Urothelium cell line (cell line): ENCODE measurements at regions not wholly inside any gene's neighbourhood (a gene's known extent, or its start where the extent isn't known, plus 50 kb on each side); places are given as distances from the start of the nearest gene placed in this dataset.
A peak's percentile ranks its signal among the peaks of the same experiment; 100 is the strongest.
"Not testable (repeated sequence)": the region's sequence is repeated elsewhere in the genome, so short reads cannot be mapped to it uniquely, and the experiment has no call there.

Experiments
- DNase-seq: peaks from one replicate; pipeline ENCODE4 v3.0.0; 2011; ENCODE audit warnings: low spot score, mixed read lengths
- FAIRE-seq: peaks from 2 replicates; lab custom pipeline; 2011; peaks lifted over from hg19 to GRCh38; lab: Jason Lieb, UNC

- not testable (repeated sequence) for DNase-seq, FAIRE-seq
Observed at GRCh38 chr9:62874213-62874612, 1684.4 kb downstream of the SPATA31A7 start.

DNA sequence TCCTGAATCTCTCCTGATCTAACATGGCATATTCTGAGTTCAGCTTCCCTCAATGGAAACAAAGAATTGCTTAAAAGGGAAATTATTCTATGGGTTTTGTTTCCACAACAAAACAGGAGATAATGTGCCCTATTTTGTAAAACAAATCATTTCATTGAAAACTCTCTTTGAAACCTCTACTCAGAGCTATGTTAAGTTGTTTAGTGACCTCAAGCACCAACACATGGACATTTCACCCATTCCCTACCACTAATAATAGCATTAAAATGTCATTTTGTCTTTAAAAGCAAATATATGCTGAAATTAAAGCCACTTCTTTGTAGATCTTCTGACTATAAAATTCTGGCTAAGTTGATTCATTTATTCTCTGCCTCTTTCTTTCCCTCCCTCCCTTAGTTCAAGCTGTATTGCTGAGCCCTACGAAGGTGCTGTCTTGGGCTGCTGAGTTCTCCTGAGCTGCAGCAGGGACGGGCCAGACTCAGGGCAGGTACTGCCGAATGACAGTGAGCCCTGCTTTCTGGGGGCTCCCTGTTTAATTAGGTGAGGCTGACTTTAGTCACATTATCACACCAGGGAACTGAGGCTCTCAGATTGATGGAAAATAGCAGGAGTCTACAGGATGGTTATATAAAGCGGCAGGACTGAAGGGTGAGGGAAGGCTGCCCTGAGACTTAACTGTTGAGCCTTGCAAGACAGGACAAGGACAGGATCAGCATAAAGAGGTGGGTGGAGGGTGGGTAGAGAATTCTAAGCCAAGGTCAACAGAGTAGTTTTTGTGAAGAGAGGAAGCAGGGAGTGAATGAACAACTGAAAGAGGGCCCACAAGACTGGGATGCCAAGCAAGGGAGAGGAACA is 1685.1 kb downstream of the SPATA31A7 start:
- DNase-seq, FAIRE-seq: not testable (repeated sequence)

DNA sequence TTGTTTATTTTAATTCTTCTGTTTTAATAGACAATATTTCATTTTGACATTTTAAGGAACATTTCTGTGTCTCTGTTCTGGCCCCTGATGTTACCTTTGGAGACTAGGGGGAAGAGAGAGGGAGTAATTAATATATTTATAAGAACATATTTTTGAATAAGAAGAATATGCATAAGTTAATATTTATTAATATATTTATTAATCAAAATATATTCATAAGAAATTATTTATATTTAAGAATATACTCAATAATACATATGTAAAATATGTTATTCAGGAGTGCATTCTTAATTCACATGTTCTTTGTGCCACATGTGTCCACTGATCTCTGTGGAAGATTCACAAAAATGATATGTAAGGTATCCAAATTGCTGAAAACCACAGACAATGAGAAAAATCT is 1687.7 kb downstream of the SPATA31A7 start:
- FAIRE-seq, DNase-seq: not testable (repeated sequence)

DNA sequence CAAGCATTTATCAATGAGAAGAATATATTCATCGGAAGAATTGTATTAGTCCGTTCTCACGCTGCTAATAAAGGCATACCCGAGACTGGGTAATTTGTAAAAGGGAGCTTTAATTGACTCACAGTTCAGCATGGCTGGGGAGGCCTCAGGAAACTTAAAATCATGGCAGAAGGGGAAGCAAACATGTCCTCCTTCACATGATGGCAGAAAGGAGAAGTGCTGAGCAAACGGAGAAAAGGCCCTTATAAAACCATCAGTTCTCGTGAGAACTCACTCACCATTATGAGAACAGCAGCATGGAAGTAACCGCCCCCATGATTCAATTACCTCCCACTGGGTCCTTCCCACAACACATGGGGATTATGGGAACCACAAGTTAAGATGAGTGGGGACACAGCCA is 1688.2 kb downstream of the SPATA31A7 start:
- not testable (repeated sequence) for DNase-seq, FAIRE-seq

DNA sequence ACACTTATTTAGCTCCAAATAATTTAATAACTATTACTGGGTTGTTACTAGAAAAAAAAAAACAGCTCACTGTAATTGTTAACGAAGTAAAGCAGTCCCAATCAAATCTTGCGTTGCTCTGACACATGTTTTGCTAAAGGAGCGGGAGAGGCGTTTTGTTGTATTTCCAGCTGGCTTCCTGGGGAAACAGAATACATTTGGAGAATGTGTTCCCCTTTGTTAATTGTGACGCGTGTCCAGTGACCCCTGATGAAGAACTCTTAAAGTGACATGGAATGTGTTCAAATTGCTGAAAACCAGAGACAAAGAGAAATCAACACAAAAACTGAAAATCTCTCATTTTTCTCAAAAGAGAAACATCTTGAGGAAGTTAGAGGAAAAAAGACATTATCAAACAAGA is 1690.6 kb downstream of the SPATA31A7 start:
- not testable (repeated sequence) for DNase-seq, FAIRE-seq

DNA sequence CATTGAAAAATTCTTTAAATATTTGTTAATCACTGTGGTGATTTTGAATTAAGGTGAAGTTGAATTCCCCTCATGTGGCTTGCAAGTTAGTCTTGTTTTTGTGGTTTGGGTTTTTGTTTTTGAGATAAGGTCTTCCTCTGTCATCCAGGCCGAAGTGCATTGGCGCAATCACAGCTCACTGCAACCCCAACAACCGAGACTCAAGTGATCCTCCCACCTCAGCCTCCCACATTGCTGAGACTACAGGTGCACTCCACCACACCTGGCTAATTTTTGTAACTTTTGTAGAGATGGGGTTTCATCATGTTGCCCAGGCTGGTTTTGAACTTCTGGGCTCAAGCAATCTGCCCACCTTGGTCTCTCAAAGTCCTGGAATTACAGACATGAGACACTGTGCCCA is 1691.1 kb downstream of the SPATA31A7 start:
- FAIRE-seq = not testable (repeated sequence)

DNA sequence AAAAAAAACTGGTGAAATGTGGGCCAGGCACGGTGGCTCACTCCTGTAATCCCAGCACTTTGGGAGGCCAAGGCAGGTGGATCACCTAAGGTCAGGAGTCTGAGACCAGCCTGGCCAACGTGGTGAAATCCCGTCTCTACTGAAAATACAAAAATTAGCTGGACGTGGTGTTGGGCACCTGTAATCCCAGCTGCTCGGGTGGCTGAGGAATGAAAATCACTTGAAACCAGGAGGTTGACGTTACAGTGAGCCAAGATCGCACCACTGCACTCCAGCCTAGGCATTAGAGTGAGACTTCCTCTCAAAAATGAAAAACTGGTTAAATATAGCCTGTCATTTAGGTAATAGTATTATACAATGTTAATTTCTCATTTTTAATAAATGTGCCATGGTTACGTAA is 1692.0 kb downstream of the SPATA31A7 start:
- DNase-seq, FAIRE-seq: not testable (repeated sequence)

More for the DNA sequence above, 1691.1 kb downstream of the SPATA31A7 start:
- DNase-seq = not testable (repeated sequence)

- FAIRE-seq, DNase-seq: not testable (repeated sequence)
Observed at GRCh38 chr9:62882717-62883116, 1692.9 kb downstream of the SPATA31A7 start.

- not testable (repeated sequence) for FAIRE-seq, DNase-seq
Observed at GRCh38 chr9:62896692-62897091, 1706.9 kb downstream of the SPATA31A7 start.

DNA sequence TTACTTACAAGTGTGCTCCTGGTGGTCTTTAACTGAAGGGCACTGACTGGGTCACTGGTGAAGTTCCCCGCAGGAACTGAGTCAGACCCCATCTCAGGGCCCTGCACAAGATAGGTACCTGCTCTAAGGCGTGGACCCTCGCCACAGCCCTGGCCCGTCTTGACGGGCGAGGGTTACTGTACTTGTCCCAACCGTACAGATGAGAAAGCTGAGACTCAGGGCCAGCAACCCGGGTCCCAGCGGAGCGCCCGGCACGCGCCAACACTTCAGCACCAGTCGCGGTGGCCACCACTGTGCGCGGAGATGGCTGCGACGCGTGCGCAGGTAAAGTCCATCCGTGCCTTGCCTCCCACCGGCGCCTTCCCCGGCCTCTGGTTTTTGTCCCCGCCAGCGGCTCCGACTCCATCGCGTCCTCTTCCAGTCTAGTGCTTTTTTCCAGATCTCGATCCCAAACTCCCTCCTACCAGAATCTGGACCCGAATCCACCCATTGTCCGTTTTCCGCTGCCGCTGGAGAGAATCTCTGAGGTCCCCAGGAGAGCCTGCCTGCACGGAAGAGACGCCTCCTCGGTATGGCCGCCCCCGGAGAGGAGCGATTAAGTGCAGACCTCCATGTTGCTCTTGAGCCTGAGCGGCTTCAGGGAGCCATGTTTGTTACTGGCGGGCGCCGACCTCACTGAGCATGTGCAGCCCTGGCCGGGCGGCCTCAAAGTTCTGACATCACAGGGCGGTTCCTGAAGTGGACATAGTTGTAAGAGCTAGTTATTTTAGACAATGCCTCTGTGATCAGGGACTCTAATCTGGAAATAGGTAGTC is 1707.8 kb downstream of the SPATA31A7 start:
- DNase-seq, FAIRE-seq: not testable (repeated sequence)

GRCh38 chr9:62899666-62900065 is 1709.8 kb downstream of the SPATA31A7 start:
- not testable (repeated sequence) for DNase-seq, FAIRE-seq

DNA sequence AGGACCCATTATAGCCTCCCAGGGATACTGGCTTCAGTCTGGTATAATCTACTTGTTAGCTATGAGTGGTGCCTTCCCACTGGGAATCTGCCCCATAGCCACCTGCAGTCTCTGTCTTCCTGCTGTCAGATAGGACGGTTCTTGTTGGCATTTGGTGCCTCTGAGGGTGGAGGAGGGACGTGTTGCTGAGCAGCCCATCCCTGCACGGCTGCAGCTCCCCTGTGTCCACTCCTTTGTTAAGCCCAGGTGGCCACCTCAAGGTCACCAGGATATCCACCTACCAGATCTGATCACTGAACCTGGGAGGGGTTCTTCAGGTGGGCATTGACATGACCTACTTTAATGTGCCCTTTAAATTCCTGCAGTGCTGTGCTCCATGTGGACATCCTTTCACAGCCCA is 1714.2 kb downstream of the SPATA31A7 start:
- not testable (repeated sequence) for FAIRE-seq, DNase-seq

DNA sequence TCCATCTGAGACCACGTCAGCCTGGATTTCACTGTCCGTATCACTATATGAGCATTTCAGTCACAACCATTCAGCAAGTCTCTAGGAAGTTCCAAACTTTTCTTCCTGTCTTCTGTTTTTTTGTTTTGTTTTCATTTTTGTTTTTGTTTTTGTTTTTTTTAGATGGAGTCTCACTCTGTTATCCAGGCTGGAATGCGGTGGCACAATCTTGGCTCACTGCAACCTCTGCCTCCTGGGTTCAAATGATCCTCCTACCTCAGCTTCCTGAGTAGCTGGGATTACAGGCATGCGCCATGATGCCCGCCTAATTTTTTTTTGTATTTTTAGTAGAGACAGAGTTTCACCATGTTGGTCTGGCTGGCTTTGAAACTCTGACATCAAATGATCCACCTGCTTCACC is 1715.9 kb downstream of the SPATA31A7 start:
- FAIRE-seq, DNase-seq: not testable (repeated sequence)

DNA sequence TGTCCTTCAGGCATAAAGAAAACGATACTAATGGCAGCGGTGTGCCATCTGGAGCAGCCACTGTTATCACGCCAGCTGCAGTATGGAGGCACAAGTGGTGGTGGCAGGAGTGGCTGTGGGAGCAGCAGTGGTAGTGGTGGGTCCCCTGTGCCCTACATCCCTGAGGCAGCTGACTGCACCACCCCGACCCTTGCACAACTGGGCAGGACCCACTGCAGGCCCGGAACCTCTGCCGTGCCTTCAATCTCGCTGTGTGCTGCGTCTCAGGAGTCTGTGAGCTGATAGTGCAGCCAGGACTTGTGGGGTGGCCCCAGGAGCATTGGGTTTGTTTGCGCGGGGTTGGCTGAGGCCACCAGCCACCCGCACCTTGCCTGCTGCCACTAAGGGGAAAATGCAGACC is 1718.0 kb downstream of the SPATA31A7 start:
- not testable (repeated sequence) for DNase-seq, FAIRE-seq

DNA sequence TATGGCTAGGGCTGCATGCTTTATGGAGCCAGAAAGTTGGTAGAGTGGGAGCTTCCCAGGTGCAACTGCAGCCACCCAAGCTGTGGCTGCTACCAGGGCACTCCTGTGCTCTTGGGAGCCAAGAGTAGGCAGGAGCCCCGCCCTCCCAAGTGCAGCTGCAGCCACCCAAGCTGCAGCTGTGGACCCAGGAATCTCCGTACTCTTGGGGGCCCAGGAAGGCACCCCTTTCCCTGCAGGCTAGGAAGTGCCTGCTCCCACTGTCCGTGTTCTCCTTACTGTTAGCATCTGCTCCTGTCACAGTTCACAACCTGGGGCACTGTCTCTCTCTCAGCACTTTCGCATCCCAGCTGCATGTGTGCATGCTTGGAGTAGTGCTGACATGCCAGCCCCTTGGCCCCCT is 1718.4 kb downstream of the SPATA31A7 start:
- not testable (repeated sequence) for FAIRE-seq, DNase-seq

GRCh38 chr9:62909447-62909846 is 1719.6 kb downstream of the SPATA31A7 start:
- not testable (repeated sequence) for DNase-seq, FAIRE-seq

DNA sequence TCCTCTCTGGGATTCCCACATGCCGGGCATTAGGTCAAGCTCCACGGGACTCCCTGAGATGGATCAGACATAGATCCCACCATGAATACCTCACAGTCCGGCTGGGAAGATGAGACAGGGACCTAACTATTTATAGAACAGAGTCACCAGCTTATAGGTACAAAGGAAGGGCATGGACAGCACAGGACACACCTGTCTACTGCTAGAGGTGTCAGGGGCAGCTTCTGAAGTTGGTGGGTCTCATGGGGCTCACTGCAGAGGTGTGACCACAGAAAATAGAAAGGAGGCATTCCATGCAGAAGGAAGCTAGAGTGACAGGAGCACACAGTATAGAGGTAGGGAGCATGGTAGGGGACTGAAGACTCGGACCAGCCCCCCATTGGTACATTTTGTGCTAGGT is 1722.4 kb downstream of the SPATA31A7 start:
- not testable (repeated sequence) for FAIRE-seq

GRCh38 chr9:62915168-62915567 is 1725.3 kb downstream of the SPATA31A7 start:
- not testable (repeated sequence) for DNase-seq, FAIRE-seq

More for the DNA sequence above, 1722.4 kb downstream of the SPATA31A7 start:
- DNase-seq = not testable (repeated sequence)

DNA sequence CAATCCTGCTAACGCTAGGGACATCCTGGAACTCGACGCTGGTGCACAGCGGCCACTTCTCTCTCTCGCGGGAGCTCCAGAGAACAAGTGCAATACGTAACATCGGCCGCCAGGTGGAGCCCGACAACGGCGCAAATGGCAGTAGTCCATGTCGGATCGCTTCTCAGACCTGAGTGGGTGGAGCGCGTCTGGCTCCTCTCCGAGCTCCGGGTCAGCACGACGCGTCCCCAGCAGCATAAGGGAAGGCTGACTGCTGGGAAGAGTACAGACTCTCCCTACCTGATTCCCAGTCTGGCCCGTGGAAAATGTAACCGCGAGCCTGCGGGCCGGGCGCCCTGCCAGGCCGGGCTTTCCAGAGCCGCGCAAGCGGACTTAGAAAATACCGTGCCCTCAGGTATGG is 1725.8 kb downstream of the SPATA31A7 start:
- DNase-seq = not testable (repeated sequence)
- FAIRE-seq = peak; percentile 63

DNA sequence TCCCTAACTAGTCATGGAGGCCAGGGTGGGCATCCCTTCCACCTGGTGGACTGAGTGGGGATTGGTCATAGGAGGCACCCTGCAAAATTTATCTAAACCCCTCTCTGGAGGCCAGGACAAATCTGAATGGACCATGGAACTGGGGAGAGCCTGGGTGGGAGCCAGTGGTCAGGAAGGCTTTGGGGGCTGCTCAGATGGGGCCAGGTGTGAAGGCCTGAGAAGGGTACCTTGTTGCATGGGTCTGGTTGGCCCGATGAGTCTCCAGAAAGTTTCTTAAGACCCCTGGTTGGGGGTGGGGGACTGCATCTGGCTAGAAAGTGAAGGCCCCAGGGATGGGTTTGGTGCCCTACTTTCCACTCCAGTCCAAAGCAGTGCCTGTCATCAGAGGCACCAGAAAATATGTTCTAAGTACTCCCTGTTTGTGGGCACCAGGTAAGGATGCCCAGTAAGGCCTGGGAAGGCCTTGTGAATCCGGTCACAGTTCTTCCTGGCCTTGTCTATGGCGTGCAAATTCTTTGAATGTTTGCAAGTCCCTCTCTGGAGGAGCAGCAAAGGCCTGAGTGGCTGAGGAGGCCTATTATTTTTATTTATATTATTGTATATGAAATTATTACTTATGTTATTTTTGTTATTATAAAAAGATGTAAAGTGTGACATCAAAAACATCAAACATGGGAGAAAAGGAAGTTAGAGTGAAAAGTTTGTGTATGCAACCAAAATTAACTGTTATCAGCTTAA is 1729.0 kb downstream of the SPATA31A7 start:
- DNase-seq, FAIRE-seq: not testable (repeated sequence)
